ENCODE measurements at regions not wholly inside any gene's neighbourhood (a gene's known extent, or its start where the extent isn't known, plus 50 kb on each side); places are given as distances from the start of the nearest gene placed in this dataset.

- DNase-seq = no peak
Measured at GRCh38 chr16:64450177-64450576, 671.7 kb downstream of the CDH11 start.

GRCh38 chr16:64449506-64449905 lies 672.4 kb downstream of the CDH11 start:
- DNase-seq = no peak

GRCh38 chr16:64445649-64446048 lies 676.2 kb downstream of the CDH11 start:
- DNase-seq = no peak

GRCh38 chr16:64445245-64445644 lies 676.6 kb downstream of the CDH11 start:
- DNase-seq = no peak

- no peak for DNase-seq
Measured at GRCh38 chr16:64440421-64440831, 681.4 kb downstream of the CDH11 start.

- no peak for DNase-seq
Measured at GRCh38 chr16:64440005-64440404, 681.9 kb downstream of the CDH11 start.

GRCh38 chr16:64437706-64438324 lies 684.0 kb downstream of the CDH11 start:
- DNase-seq = no peak

GRCh38 chr16:64434526-64435069 lies 687.3 kb downstream of the CDH11 start:
- DNase-seq = no peak

GRCh38 chr16:64428463-64429113 lies 693.3 kb downstream of the CDH11 start:
- DNase-seq = no peak

GRCh38 chr16:64426131-64426666 lies 695.7 kb downstream of the CDH11 start:
- DNase-seq = no peak

GRCh38 chr16:64425381-64425780 lies 696.5 kb downstream of the CDH11 start:
- DNase-seq = no peak

GRCh38 chr16:64422259-64422658 lies 699.6 kb downstream of the CDH11 start:
- DNase-seq = no peak

- DNase-seq = no peak
Measured at GRCh38 chr16:64421515-64421914, 700.3 kb downstream of the CDH11 start.

GRCh38 chr16:64419832-64420231 lies 702.0 kb downstream of the CDH11 start:
- DNase-seq = no peak

- no peak for DNase-seq
Measured at GRCh38 chr16:64417711-64418227, 704.1 kb downstream of the CDH11 start.

GRCh38 chr16:64416216-64417005 lies 705.5 kb downstream of the CDH11 start:
- no peak for DNase-seq

GRCh38 chr16:64412578-64413280 lies 709.1 kb downstream of the CDH11 start:
- no peak for DNase-seq

- DNase-seq = no peak
Measured at GRCh38 chr16:64410306-64410705, 711.6 kb downstream of the CDH11 start.

GRCh38 chr16:64409783-64410210 lies 712.1 kb downstream of the CDH11 start:
- DNase-seq = no peak

- no peak for DNase-seq
Measured at GRCh38 chr16:64408699-64409098, 713.2 kb downstream of the CDH11 start.

- DNase-seq = no peak
Measured at GRCh38 chr16:64406770-64407181, 715.1 kb downstream of the CDH11 start.

GRCh38 chr16:64403352-64403751 lies 718.5 kb downstream of the CDH11 start:
- DNase-seq = no peak

Data from stimulated activated CD4-positive, alpha-beta T cell treated with anti-CD3 and anti-CD28 coated beads, Interleukin-4, amount 100 ng/mL, for 4 hours (primary cell).